K562 (cell line): ENCODE measurements at regions not wholly inside any gene's neighbourhood (a gene's known extent, or its start where the extent isn't known, plus 50 kb on each side); places are given as distances from the start of the nearest gene placed in this dataset.

ENCODE experiments used
- CCAR2 ChIP-seq: fragments of 200-400 bp; formaldehyde crosslinking; IDR thresholded peaks from 2 replicates; pipeline ENCODE4 v1.6.1; 2017; ENCODE audit warnings: mild to moderate bottlenecking, low read depth, low read length
- TAF15 ChIP-seq: fragments of 200-400 bp; formaldehyde crosslinking; IDR thresholded peaks from 2 replicates; pipeline ENCODE4 v1.6.1; 2017; ENCODE audit warnings: mild to moderate bottlenecking, low read depth, low read length, moderate library complexity
- TF ChIP-seq, protein P1 (sequence below), 2 experiments: fragments of 450-650 bp in 1 of 2; sonication (generic) in 1 of 2; formaldehyde crosslinking in 1 of 2; IDR thresholded peaks; 2 replicates each; pipeline versions ENCODE4 v1.7.1 to v1.9.0; 2016 to 2022; ENCODE audit warnings: inconsistent platforms in 1 of 2, mild to moderate bottlenecking in 1 of 2, missing genetic modification reagents in 1 of 2
- TF ChIP-seq, protein P2 (sequence below): fragments of 200-800 bp; sonication (Bioruptor generic); IDR thresholded peaks from 2 replicates; pipeline ENCODE4 v1.6.1; 2017; ENCODE audit warnings: missing genetic modification characterization, missing compliant biosample characterization

DNA sequence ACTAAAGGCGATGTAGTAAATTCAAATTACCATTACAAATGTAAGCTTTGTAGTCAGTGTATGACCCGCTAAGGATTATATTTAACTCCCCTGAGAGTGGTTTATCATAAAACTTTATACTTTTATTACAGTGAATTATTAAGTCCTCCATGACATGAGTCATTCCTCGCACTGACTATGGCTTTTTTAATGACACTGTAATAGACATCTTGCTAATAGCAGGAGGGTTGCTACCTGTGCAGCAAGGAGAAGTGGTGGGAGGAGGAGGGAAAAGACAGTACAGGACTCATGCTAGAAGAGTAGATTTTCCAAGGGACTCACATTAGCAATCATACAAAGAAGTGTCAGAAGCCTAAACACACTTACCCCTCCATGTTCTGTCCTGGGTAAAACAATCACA is 556.1 kb downstream of the BCL11A start (continued):
- TF ChIP-seq, protein P1, sequence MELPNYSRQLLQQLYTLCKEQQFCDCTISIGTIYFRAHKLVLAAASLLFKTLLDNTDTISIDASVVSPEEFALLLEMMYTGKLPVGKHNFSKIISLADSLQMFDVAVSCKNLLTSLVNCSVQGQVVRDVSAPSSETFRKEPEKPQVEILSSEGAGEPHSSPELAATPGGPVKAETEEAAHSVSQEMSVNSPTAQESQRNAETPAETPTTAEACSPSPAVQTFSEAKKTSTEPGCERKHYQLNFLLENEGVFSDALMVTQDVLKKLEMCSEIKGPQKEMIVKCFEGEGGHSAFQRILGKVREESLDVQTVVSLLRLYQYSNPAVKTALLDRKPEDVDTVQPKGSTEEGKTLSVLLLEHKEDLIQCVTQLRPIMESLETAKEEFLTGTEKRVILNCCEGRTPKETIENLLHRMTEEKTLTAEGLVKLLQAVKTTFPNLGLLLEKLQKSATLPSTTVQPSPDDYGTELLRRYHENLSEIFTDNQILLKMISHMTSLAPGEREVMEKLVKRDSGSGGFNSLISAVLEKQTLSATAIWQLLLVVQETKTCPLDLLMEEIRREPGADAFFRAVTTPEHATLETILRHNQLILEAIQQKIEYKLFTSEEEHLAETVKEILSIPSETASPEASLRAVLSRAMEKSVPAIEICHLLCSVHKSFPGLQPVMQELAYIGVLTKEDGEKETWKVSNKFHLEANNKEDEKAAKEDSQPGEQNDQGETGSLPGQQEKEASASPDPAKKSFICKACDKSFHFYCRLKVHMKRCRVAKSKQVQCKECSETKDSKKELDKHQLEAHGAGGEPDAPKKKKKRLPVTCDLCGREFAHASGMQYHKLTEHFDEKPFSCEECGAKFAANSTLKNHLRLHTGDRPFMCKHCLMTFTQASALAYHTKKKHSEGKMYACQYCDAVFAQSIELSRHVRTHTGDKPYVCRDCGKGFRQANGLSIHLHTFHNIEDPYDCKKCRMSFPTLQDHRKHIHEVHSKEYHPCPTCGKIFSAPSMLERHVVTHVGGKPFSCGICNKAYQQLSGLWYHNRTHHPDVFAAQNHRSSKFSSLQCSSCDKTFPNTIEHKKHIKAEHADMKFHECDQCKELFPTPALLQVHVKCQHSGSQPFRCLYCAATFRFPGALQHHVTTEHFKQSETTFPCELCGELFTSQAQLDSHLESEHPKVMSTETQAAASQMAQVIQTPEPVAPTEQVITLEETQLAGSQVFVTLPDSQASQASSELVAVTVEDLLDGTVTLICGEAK (IDR thresholded peaks at IDR 0.05), result no peak
- TF ChIP-seq, protein P1 (CRISPR knock-in tag; IDR thresholded peaks at IDR 0.05), result no peak
- no peak for TF ChIP-seq TAF15
- TF ChIP-seq, protein P2, sequence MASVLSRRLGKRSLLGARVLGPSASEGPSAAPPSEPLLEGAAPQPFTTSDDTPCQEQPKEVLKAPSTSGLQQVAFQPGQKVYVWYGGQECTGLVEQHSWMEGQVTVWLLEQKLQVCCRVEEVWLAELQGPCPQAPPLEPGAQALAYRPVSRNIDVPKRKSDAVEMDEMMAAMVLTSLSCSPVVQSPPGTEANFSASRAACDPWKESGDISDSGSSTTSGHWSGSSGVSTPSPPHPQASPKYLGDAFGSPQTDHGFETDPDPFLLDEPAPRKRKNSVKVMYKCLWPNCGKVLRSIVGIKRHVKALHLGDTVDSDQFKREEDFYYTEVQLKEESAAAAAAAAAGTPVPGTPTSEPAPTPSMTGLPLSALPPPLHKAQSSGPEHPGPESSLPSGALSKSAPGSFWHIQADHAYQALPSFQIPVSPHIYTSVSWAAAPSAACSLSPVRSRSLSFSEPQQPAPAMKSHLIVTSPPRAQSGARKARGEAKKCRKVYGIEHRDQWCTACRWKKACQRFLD (CRISPR knock-in tag), result no peak
- TF ChIP-seq CCAR2, result no peak
